Upper lobe of left lung (tissue), 4 donors: ENCODE measurements at regions not wholly inside any gene's neighbourhood (a gene's known extent, or its start where the extent isn't known, plus 50 kb on each side); places are given as distances from the start of the nearest gene placed in this dataset.

Experiments
- EP300 ChIP-seq, 4 donors: sonication (generic); formaldehyde crosslinking; IDR thresholded peaks; one replicate each; pipeline ENCODE4 v1.5.1; 2017; ENCODE audit warnings: antibody characterized with exemption in 4 of 4, control low read depth in 2 of 4
- POLR2AphosphoS5 ChIP-seq, 2 donors: sonication (generic); formaldehyde crosslinking; IDR thresholded peaks; one replicate each; pipeline ENCODE4 v1.5.1; 2017; ENCODE audit warnings: antibody characterized with exemption in 2 of 2
- TF ChIP-seq, protein P1 (sequence below), 6 experiments: fragments of 450-650 bp in 4 of 6; fragments of 200-600 bp in 2 of 6; sonication (generic) in 2 of 6; IDR thresholded peaks; one replicate each; pipeline ENCODE4 v1.5.1; 2016 to 2019; ENCODE audit warnings: antibody characterized with exemption in 6 of 6

DNA sequence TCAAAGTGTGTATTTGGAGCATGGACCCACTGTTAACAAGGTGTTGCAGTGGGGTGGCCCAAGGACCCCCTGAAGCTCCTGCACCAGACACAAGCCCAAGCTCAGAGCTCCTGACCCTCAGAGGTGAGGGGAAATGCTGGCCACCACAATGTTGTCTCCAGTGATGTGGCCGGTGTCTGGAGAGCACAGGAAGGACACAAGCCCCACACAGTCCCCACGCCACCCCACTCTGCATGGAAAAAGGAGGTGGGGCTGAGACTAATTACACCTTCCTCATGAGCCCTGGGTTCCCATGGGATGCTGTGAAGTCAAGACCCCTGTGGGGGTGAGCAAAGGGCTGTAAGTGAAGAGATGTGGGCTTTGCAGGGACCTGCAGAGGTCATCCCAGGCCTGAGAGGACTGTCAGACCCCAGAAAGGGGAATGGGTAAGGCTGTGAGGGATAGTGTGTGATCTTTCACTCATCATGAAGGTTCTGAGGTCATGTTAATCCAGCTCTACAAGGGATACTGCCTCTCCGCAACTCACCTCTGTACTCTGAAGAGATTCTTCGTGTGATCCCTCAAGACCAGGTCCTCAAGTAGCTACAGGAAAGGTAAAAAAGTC is 136.3 kb upstream of the DHRS4 start:
- TF ChIP-seq, protein P1, sequence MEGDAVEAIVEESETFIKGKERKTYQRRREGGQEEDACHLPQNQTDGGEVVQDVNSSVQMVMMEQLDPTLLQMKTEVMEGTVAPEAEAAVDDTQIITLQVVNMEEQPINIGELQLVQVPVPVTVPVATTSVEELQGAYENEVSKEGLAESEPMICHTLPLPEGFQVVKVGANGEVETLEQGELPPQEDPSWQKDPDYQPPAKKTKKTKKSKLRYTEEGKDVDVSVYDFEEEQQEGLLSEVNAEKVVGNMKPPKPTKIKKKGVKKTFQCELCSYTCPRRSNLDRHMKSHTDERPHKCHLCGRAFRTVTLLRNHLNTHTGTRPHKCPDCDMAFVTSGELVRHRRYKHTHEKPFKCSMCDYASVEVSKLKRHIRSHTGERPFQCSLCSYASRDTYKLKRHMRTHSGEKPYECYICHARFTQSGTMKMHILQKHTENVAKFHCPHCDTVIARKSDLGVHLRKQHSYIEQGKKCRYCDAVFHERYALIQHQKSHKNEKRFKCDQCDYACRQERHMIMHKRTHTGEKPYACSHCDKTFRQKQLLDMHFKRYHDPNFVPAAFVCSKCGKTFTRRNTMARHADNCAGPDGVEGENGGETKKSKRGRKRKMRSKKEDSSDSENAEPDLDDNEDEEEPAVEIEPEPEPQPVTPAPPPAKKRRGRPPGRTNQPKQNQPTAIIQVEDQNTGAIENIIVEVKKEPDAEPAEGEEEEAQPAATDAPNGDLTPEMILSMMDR (IDR thresholded peaks at IDR 0.05), result no peak
- TF ChIP-seq POLR2AphosphoS5 (IDR thresholded peaks at IDR 0.05) (no peak), EP300 (IDR thresholded peaks at IDR 0.05) (no peak)
